Activated naive CD4-positive, alpha-beta T cell treated with anti-CD3 and anti-CD28 coated beads, Interleukin-2, amount 50 U/mL, for 72 hours (primary cell): ENCODE measurements at regions not wholly inside any gene's neighbourhood (a gene's known extent, or its start where the extent isn't known, plus 50 kb on each side); places are given as distances from the start of the nearest gene placed in this dataset.

Source experiments
- ATAC-seq, 2 donors: fragments of 150-1000 bp; cut with Tn5 transposase; 2 replicates each; pipeline ENCODE4 v1.10.0; 2021; ENCODE audit warnings: mild to moderate bottlenecking in 2 of 2, moderate library complexity in 2 of 2
- DNase-seq, 2 donors: peaks; one replicate each; pipeline ENCODE4 v3.0.0; 2021 to 2022; ENCODE audit warnings: low spot score in 2 of 2
- H3K27ac Mint-ChIP-seq, 2 donors: one replicate each; pipeline ENCODE4 v1.8.0; 2022; ENCODE audit warnings: mild to moderate bottlenecking in 2 of 2, mixed read lengths in 2 of 2
- H3K36me3 Mint-ChIP-seq, 2 donors: one replicate each; pipeline ENCODE4 v1.8.0; 2022; ENCODE audit warnings: mixed read lengths in 2 of 2
- H3K9me3 Mint-ChIP-seq, 2 donors: one replicate each; pipeline ENCODE4 v1.8.0; 2022; ENCODE audit warnings: mixed read lengths in 2 of 2

DNA sequence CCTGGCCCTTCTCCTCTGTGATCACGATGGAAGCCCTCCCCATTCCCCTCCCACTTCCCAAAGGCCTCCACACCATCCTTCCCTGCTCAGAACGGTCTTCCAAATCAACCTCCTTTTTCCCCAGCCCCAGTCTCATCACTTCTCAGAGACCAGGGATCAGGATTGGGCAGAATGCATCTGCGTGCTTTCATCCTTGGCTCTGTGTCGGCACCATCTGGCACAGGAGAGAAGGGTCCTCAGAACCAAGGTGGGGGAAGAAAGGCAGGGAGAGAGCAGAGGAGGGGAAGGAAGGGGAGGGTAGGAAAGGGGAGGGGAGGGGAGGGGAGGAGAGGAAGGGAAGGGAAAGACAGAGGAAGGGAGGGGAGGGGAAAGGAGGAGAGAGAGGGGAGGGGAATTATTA is 52.4 kb upstream of the FICD start:
- no peaks in the 10 kb centered on the region for H3K9me3 Mint-ChIP-seq
- no peaks in the 10 kb centered on the region for H3K36me3 Mint-ChIP-seq
- H3K27ac Mint-ChIP-seq: no peak overlapping the region
- ATAC-seq (no peak), DNase-seq (no peak)

DNA sequence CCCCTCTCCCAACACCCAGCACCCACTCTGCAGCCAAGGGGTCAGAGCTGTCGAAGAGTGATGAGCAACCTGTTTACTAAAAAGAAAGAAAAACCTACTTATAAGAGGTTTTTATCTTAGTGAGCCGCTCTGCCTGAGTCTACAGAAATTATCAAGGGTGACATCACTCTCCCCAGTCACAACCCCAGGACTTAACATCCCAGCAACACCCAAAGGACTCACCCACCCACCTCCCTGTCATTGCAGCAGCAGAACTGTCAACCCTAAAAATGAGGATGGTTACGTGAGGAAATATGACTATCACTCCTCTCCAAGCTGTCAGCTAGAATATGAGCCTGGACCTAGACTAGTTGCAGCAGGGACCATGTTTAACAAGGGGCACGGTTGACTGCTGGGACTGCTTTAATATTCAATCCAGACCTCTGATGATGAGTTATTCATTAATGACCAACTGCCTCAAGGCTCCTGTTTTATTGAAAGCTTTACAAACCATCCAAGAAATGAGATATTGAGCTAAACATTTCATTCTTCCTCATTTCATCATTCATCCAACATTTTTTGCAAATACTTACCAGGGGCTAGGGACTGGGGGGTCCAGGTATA is 53.9 kb upstream of the FICD start:
- no peak overlapping the region for H3K27ac Mint-ChIP-seq
- H3K9me3 Mint-ChIP-seq: no peaks in the 10 kb centered on the region
- no peaks in the 10 kb centered on the region for H3K36me3 Mint-ChIP-seq
- DNase-seq: no peak
- no peak for ATAC-seq

DNA sequence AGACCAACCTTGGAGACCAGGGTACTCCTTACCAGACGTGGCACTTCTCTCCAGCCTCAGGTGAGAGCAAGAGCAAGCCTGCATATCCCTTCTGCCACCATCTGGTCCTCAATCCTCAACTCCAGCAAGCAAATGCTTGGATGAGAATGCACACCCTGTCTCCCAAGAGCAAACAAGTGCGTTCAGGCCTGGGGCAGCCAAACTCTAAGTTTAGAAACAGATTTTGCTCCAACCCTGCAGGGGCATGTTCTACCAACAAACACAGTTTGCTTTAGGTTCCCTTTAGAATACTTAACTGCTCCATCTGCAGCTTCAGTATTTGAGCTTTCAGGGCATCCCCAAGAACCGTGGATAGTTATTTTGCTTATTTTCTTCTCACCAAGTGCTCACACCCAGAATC is 55.9 kb upstream of the FICD start:
- Mint-ChIP-seq H3K36me3 (no peaks in the 10 kb centered on the region), H3K9me3 (no peaks in the 10 kb centered on the region), H3K27ac (no peak overlapping the region)
- ATAC-seq (no peak), DNase-seq (no peak)

DNA sequence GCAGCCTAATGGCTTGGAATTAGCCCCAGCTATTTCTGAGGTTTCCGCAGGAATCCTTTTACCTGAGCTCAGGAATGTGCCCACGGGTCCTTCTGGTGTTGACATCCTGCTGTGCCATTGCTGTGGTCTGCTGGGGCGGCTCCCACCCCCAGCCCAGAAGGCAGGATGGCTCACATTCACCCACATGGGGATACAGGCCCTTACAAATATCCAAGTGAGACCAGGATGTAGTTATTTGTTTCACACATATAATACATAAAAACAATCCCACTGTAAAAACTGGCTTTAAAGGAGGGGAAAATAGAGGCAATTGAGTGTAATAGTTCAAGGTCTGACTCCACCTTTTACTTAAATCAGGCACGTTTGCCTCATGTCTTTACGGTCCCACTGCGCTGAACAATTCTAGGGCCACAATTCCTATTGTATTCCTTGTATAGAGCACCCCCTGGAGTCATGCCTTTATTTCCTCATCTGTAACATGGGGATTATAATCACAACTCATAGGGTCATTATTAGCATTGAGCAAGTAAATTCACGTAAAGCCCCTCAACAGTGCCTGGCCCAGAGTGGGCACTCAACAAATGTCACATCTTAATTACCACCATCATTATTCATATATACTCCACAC is 57.2 kb upstream of the FICD start:
- H3K9me3 Mint-ChIP-seq: no peaks in the 10 kb centered on the region
- ATAC-seq (no peak), DNase-seq (no peak)

DNA sequence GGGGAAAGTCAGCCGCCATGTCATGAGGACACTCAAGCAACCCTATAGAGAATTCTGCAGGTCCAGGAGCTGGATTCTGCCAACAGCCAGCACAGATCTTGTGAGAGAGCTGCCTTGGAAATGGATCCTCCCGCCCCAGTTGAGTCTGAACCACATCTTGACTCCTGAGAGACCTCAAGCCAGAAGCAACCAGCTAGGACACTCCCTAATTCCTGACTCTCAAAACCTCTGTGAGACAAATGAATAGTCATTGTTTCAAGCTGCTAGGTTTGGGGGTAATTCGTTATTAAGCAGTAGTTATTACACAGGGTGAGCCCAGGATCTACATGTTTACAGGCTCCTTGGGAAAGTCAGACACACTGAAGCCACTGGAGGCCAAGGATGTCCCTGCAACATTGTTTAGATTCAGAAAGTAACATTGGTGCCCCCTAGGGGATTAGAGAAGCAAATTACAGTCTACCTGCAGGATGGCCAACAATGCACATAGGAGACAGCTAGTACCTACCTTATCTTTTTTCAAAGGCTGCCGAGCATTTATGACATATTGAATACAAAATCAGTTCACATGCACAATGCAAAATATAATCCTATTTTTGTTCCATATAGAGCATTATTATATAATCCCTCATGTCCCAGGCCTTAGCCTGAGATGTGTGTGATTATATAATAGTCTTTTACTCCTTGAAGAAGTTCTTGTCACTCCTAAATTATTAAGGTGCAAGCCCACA is 57.9 kb upstream of the FICD start:
- no peaks in the 10 kb centered on the region for H3K36me3 Mint-ChIP-seq
- ATAC-seq (peak in 1 of 2 donors; percentile 56), DNase-seq (no peak)
- no peaks in the 10 kb centered on the region for H3K9me3 Mint-ChIP-seq
- no peak overlapping the region for H3K27ac Mint-ChIP-seq

More for the DNA sequence above, 57.2 kb upstream of the FICD start:
- H3K36me3 Mint-ChIP-seq: no peaks in the 10 kb centered on the region
- no peak overlapping the region for H3K27ac Mint-ChIP-seq

DNA sequence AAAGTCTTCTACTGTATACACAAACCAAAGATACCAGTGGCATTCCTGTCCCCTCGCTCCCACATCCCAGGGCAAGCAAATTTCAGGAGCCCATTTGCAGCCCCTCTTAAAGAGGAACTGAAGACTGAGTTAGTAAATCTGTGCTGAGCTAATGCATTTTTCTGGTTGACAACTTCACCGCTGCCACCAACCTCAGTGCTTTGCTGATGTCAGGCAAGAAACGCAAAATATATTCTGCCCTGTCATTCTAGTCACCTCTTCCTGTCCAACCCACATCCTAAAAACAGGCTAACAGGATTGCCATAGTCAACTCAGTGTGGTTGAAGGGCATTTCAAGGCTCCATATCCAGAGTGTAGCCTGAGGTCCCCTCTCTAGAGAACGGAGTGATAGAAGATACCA is 59.4 kb upstream of the FICD start:
- Mint-ChIP-seq H3K36me3 (no peaks in the 10 kb centered on the region), H3K9me3 (no peaks in the 10 kb centered on the region), H3K27ac (no peak overlapping the region)
- ATAC-seq: no peak
- no peak for DNase-seq

DNA sequence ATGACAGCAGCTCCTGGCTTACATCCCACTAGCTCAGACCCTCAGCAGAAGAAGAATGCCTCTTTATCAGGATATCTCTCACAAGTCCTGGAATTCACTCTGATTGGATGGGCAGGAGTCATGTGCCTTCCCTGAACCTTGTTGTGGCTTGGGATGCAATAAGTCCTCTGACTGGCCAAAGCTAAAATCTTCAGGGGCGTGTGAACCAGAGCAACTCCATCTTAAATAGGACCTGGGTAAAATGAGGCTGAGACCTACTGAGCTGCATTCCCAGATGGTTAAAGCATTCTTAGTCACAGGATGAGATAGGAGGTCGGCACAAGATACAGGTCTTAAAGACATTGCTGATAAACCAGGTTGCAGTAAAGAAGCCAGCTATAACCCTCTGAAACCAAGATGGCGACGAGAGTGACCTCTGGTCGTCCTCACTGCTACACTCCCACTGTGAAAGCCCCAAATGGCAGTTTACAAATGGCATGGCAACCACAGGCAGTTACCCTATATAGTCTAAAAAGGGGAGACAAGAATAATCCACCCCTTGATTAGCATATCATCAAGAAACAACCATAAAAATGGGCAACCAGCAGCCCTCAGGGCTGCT is 60.4 kb upstream of the FICD start:
- H3K9me3 Mint-ChIP-seq: no peaks in the 10 kb centered on the region
- no peak for ATAC-seq

DNA sequence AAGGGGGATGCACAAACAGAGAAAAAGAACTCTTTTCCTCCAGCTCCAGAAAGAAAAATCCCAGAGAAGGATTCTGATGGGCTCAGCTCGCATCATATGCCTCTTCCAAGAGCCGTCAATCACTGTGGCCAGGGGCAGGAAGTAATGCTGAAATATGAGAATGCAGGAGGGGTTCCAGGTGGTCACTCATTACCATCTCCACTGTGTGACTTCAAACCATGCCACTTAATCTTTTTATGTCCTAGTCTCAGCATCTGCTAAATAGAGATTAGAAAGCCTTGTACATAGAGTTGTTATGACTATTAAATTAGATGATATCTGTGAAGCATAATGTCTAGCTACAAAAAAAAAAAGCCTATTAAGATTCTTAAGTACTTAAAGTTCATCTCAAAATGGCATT is 65.6 kb upstream of the FICD start:
- DNase-seq (no peak), ATAC-seq (no peak)
- H3K27ac Mint-ChIP-seq: no peak overlapping the region
- no peaks in the 10 kb centered on the region for H3K36me3 Mint-ChIP-seq
- H3K9me3 Mint-ChIP-seq: no peaks in the 10 kb centered on the region

More for the DNA sequence above, 60.4 kb upstream of the FICD start:
- Mint-ChIP-seq H3K27ac (no peak overlapping the region), H3K36me3 (no peaks in the 10 kb centered on the region)
- no peak for DNase-seq

DNA sequence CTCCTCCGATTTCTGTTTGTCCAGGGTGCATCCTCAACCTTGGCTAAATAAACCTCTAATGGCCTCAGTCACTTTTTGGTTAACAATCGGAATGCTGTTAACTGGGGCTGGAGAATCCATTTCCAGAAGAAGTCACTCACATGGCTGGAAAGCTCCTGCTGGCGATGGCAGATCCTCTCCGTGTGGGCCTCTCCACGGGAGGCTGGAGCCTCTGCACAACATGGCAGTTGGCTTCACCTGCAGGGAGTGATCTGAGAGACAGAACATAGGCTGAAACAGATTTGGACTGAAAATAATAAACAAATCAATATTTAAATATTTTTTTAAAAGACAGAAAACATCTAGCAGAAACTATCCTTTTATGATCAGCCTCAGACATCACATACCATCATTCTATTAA is 66.8 kb upstream of the FICD start:
- Mint-ChIP-seq H3K27ac (no peak overlapping the region), H3K9me3 (no peaks in the 10 kb centered on the region), H3K36me3 (no peaks in the 10 kb centered on the region)
- DNase-seq (no peak), ATAC-seq (no peak)

DNA sequence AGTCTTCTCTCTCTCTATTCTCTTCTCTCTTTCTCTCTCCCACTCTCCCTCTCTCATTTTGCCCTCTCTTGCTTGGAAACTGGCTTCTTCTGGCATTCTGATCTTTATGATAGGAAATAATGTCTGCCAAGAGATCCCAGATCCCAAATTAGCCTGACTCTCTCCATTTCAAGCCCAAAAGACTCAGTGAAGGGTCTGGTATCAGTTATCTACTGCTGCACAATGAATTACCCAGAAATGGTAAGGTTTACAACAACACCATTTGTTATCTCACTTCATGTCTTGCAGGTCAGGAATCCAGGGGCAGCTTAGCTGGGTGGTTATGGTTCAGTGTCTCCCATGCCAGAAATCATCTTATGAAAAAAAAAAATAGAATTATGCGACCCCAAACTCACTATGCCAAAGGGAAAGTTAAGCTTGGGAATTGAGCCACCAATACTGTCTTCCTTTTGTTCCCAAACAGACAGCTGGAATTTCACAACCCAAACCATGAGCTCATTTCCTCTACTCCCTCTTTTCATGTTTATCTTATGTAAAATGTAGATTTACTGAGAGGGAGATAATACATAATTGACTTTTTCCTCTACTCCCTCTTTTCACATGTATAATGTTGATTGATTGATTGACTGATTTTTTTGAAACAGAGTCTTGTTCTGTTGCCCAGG is 67.8 kb upstream of the FICD start:
- Mint-ChIP-seq H3K36me3 (no peaks in the 10 kb centered on the region), H3K9me3 (no peaks in the 10 kb centered on the region), H3K27ac (no peak overlapping the region)
- no peak for ATAC-seq
- no peak for DNase-seq

DNA sequence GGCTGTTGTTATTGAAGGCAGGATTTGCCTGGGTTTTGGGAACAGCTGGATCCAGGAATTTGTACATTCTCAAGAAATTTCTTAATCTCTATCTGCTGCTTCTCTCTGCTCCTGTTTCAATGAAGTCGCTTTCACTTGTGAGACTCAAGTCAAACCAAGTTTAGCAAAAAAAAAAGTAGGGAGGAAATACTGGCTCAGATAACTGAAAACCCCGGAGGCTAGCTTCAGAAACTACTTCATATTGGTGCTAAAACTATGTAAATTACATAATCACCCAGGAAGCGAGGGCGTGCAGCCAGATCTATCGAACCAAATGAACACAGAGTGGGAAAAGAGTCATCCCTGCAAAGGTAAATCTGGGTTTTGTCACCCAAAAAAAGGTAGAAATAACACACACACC is 68.3 kb upstream of the FICD start:
- no peak for DNase-seq
- Mint-ChIP-seq H3K27ac (no peak overlapping the region), H3K36me3 (no peaks in the 10 kb centered on the region), H3K9me3 (no peaks in the 10 kb centered on the region)
- ATAC-seq: no peak

DNA sequence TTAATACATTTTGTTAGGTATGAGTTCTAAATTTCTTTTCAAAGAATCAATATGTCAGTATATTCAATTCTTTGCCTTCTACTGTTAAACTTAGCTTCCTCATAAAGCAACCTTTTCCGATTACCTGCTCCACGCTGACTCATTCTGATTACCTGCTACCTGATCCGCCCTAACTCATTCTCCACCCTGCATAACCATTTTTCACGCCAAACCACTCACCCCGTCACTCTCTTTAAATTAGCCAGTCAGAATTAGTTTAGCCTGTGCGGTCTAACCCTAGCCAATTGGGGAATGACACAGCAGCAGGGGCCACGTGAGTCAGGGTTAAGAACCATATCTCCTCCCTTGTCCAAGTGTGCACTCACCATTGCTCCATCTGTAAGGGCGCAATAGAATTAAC is 72.2 kb upstream of the FICD start:
- H3K27ac Mint-ChIP-seq: no peak overlapping the region
- H3K9me3 Mint-ChIP-seq: no peaks in the 10 kb centered on the region
- DNase-seq: no peak

DNA sequence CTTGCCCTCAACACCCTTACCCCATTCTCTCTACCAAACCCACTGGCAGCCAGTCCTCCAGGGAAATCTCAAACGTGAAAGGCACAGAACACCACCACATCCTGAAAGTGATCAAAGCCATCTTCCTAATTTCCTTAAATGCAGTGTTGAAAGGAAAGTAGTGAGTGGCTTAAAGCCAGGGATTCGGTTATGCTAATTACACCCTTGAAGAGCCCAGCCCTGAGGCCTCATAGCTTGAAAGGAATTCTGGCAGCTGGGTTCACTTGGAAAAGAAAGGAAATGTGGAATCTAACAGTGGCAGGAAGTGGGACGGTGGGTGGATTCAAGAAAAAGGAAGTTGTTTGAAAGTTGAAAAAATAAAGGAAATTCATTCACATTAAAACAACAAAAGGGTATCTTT is 73.0 kb upstream of the FICD start:
- Mint-ChIP-seq H3K9me3 (no peaks in the 10 kb centered on the region), H3K36me3 (no peaks in the 10 kb centered on the region), H3K27ac (no peak overlapping the region)
- ATAC-seq: no peak
- DNase-seq: no peak

More for the DNA sequence above, 72.2 kb upstream of the FICD start:
- ATAC-seq: no peak
- no peaks in the 10 kb centered on the region for H3K36me3 Mint-ChIP-seq

DNA sequence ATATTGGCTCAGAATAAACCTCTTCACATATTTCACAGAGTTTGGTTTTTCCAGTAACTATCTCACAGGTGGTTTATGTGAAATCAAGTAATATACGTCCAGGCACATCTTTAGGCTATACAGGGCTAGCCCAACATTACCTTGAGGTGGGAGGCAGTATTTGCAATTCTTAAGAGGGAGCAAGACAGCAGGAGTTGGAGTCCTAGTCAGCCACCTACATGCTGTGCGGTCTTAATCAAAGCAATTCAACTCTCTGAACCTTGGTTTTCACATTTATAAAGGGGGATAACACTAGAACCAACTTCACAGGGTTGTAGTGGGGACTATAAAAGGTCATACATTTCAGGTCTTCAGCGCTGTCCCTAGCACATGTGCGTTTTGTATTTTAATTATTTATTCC is 73.5 kb upstream of the FICD start:
- DNase-seq: no peak
- ATAC-seq: no peak

DNA sequence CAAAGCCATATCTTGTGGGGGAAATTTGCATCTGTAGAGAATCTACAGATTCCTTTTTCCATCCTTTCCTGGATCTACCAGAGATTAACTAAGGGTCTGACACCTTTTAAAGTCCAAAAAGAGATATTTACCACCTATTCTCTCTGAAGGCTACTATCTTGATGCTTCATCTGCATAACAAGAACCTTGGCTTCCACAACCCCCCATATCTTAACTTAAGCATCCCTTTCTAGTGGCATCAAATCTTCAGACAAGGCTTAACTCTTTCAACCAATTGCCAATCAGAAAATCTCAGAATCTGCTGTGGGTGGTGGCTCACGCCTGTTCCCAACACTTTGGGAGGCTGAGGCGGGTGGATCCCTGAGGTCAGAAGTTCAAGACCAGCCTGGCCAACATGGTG is 74.3 kb upstream of the FICD start:
- Mint-ChIP-seq H3K27ac (no peak overlapping the region), H3K9me3 (no peaks in the 10 kb centered on the region), H3K36me3 (no peaks in the 10 kb centered on the region)
- DNase-seq (no peak), ATAC-seq (no peak)

More for the DNA sequence above, 73.5 kb upstream of the FICD start:
- no peaks in the 10 kb centered on the region for H3K36me3 Mint-ChIP-seq
- H3K9me3 Mint-ChIP-seq: no peaks in the 10 kb centered on the region
- no peak overlapping the region for H3K27ac Mint-ChIP-seq

DNA sequence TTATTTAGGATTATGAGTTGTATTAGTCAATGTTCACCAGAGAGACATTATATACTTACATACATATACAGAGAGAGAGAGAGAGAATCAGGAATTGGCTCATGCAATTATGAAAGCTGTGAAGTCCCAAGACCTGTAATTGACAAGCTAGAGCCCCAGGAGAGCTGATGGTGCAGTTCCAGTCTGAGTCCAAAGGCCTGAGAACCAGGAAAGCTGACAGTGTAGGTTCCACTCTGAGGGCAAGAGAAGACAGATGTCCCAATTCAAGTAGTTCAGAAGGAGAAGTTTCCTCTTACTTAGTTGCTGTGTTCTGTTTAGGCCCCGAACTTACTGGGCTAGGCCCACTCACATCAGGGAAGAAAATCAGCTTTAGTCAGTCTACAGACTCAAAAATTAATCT is 76.4 kb upstream of the FICD start:
- Mint-ChIP-seq H3K27ac (no peak overlapping the region), H3K36me3 (no peaks in the 10 kb centered on the region), H3K9me3 (no peaks in the 10 kb centered on the region)
- ATAC-seq (no peak), DNase-seq (no peak)

DNA sequence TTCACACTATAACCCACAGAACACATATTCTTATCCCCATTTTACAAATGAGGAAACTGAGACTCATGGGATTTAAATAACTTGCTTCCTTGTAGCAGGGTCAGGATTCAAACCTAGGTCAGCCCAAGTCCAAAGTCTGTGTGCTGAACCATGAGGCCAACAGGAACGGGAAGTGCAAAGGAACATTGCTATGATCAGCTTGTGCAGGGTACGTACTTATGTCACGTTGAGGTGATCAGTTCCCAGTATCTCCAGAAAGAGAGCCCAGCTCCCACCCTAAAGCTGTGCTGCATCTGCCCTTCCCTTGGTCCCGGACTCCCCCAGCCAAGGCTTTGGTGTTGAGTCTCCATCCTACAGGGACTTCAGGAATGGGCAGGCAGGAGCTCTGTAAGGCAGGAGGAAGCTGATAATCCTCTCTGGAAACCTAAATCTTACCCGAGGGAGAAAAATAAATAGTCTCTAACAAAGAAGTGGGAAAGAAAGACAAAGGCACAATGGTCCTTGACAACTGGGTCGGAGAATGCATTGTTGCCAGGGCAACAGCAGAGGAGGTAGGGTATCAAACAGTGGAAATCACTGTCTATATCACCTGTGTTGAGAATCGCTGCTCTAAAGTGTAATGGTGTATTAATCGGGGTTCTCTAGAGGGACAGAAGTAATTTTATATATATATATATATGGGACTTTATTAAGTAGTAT is 82.5 kb upstream of the FICD start:
- H3K9me3 Mint-ChIP-seq: no peaks in the 10 kb centered on the region
- no peak for DNase-seq
- ATAC-seq: no peak
- H3K27ac Mint-ChIP-seq: no peak overlapping the region
- H3K36me3 Mint-ChIP-seq: no peaks in the 10 kb centered on the region
